Neural cell (in vitro differentiated cells): ENCODE measurements at regions not wholly inside any gene's neighbourhood (a gene's known extent, or its start where the extent isn't known, plus 50 kb on each side); places are given as distances from the start of the nearest gene placed in this dataset.
"Not testable (repeated sequence)": the region's sequence is repeated elsewhere in the genome, so short reads cannot be mapped to it uniquely, and the experiment has no call there.

Experiments used
- EZH2 ChIP-seq: fragments of 200-600, 300-800 bp; shearing (Covaris generic), sonication (generic); IDR thresholded peaks from 2 replicates; pipeline ENCODE4 v1.6.1; 2014; ENCODE audit warnings: antibody characterized with exemption, low read length, borderline replicate concordance, mild to moderate bottlenecking; ENCODE audit not compliant: insufficient read depth, poor library complexity, severe bottlenecking
- TF ChIP-seq, protein P1 (sequence below): fragments of 450-650 bp; IDR thresholded peaks from 2 replicates; pipeline ENCODE4 v1.5.1; 2014; ENCODE audit warnings: antibody characterized with exemption, mild to moderate bottlenecking, moderate library complexity; ENCODE audit not compliant: poor library complexity, severe bottlenecking
- TF ChIP-seq, protein P2 (sequence below): IDR thresholded peaks from 2 replicates; pipeline ENCODE4 v1.6.1; 2012; ENCODE audit warnings: borderline replicate concordance

DNA sequence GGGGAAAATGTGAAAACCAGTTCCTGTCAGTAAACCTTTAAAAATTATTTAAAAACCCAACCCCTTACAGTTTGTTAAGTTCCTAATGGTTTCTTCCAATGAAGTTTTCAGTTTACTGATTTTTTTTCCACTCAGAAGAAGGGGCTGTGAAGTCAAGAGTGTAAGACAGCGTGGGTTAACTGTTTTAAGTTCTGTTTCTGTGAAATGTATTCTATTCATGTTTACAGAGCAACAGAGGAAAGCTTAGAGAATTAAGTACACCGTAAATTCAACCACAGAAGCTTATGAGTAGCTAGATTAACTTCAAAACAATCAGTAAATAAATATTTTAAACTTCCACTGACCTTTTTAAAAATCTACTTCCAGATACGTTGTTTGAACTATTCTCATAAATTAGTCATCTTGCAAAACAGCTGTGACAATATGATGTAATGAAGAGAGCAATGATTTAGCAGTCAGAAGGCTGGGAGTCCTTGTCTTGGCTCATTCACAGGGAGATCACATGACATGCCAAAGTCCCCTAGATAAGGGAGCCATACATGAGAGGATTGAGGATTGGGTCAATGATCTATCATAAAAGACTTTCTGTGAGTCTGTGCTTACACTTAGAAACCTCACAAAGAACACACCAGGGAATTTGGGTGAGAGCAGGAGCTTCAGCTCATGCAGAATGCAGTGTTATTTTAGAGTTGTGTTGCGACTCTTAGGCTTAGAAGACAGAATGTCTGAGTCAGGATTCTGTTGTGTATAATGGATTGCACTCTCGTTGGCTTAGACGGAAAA, 97.3 kb upstream of the ADORA2B start:
- TF ChIP-seq, protein P1, sequence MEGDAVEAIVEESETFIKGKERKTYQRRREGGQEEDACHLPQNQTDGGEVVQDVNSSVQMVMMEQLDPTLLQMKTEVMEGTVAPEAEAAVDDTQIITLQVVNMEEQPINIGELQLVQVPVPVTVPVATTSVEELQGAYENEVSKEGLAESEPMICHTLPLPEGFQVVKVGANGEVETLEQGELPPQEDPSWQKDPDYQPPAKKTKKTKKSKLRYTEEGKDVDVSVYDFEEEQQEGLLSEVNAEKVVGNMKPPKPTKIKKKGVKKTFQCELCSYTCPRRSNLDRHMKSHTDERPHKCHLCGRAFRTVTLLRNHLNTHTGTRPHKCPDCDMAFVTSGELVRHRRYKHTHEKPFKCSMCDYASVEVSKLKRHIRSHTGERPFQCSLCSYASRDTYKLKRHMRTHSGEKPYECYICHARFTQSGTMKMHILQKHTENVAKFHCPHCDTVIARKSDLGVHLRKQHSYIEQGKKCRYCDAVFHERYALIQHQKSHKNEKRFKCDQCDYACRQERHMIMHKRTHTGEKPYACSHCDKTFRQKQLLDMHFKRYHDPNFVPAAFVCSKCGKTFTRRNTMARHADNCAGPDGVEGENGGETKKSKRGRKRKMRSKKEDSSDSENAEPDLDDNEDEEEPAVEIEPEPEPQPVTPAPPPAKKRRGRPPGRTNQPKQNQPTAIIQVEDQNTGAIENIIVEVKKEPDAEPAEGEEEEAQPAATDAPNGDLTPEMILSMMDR, result not testable (repeated sequence)
- TF ChIP-seq, protein P2, sequence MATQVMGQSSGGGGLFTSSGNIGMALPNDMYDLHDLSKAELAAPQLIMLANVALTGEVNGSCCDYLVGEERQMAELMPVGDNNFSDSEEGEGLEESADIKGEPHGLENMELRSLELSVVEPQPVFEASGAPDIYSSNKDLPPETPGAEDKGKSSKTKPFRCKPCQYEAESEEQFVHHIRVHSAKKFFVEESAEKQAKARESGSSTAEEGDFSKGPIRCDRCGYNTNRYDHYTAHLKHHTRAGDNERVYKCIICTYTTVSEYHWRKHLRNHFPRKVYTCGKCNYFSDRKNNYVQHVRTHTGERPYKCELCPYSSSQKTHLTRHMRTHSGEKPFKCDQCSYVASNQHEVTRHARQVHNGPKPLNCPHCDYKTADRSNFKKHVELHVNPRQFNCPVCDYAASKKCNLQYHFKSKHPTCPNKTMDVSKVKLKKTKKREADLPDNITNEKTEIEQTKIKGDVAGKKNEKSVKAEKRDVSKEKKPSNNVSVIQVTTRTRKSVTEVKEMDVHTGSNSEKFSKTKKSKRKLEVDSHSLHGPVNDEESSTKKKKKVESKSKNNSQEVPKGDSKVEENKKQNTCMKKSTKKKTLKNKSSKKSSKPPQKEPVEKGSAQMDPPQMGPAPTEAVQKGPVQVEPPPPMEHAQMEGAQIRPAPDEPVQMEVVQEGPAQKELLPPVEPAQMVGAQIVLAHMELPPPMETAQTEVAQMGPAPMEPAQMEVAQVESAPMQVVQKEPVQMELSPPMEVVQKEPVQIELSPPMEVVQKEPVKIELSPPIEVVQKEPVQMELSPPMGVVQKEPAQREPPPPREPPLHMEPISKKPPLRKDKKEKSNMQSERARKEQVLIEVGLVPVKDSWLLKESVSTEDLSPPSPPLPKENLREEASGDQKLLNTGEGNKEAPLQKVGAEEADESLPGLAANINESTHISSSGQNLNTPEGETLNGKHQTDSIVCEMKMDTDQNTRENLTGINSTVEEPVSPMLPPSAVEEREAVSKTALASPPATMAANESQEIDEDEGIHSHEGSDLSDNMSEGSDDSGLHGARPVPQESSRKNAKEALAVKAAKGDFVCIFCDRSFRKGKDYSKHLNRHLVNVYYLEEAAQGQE, result not testable (repeated sequence)
- TF ChIP-seq EZH2, result not testable (repeated sequence)
